GM21619 (cell line): ENCODE measurements at regions not wholly inside any gene's neighbourhood (a gene's known extent, or its start where the extent isn't known, plus 50 kb on each side); places are given as distances from the start of the nearest gene placed in this dataset.

Experiments used
- ATAC-seq: cut with Tn5 transposase; IDR thresholded peaks from one replicate; pipeline ENCODE4 v1.9.1; 2021; ENCODE audit not compliant: unreplicated experiment

DNA sequence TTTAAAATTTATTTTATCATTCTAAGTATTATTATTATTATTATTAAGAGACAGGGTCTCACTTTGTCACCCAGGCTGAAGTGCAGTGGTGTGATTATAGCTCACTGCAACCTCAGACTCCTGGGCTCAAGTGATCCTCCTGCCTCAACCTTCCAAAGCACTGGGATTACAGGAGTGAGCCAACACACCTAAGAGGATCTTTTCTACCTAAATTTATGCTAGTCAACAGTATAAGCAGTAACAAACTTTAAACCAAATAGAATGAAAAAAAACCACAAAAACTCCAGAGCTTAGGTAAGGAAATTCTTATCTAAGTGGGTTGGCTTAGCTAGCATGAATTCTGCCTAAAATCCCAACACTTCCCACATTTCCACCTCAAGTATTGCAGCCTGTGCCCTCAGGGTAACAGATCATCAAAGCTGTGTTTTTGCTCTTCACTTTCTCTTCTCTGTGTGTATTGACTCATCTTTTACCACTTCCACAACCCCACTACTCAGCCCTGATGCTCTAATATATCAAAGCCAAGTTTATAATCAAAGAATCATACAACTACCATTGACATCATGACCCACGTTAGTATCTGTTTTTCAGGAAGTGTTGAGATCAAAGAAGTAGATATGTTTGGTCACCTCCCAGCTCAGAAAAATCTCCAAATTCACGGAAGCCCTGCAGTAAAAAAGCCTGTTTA, 93.7 kb upstream of the SPON1 start:
- ATAC-seq = no peak

DNA sequence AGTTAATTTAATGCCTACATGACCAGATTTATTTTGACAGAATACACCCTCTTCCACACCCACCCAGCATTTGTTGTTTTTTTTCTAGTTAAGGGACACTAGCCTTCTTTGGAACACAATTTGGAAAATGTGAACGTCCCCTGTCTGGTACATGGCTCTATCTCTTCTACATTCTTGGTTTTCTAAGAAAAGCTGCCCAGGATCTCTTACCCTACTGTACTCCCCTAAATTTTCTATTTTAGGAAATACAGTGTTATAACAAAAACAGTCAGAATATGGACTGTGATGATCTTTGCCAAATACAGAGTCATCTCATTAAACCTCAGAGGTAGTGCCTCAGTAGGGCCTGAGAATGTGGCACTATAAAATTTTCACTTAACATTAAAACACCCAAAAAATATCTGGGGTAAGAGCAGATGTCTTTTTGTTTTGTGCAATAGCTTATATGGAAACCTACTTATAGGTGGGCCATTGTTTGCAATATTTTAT, 93.1 kb upstream of the SPON1 start:
- no peak for ATAC-seq

GRCh38 chr11:13874597-13874996, 87.9 kb upstream of the SPON1 start:
- ATAC-seq = no peak

DNA sequence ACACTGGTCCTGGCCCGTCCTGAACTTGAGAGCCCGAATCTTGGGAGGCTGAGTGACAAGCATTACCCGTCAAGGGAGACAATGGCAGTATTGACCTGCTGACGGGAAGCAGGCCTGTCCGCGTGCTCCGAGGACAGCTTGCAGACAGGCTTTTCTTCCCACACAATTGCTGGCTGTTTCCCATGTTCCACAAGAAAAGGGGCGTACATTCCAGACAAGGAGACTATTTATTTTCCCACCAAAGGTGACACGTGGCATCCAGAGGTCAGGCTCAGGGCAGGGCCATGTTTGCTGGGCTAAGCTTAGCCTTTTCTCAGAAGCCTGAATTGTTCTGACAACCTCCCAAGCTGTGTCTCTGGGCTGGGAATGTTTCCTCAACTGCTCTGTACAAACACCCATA, 86.9 kb upstream of the SPON1 start:
- ATAC-seq = no peak

GRCh38 chr11:13876423-13876822, 86.1 kb upstream of the SPON1 start:
- no peak for ATAC-seq

GRCh38 chr11:13878077-13878476, 84.4 kb upstream of the SPON1 start:
- ATAC-seq = no peak

DNA sequence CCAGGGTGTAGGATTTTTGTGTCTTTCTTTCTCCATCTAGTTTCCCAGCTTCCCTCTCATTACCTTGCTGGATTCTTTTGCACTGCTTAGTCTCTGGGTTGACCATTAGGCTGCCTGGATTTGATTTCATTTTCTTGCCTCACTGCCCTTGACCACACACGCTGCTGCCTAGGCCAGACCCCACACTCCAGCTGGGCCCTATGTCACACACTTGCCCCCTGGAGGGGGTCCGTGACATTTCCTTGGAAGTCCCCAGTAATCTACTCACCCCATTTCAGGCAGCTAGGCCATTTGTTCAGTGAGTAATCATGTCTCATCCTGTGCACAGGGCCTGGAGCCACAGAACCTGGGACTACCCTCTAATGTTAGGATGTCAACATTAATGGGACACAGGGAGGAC, 81.9 kb upstream of the SPON1 start:
- no peak for ATAC-seq

GRCh38 chr11:13881226-13881905, 81.2 kb upstream of the SPON1 start:
- ATAC-seq = no peak

- ATAC-seq = no peak
These were observed 79.5 kb upstream of the SPON1 start for GRCh38 chr11:13883042-13883441.

DNA sequence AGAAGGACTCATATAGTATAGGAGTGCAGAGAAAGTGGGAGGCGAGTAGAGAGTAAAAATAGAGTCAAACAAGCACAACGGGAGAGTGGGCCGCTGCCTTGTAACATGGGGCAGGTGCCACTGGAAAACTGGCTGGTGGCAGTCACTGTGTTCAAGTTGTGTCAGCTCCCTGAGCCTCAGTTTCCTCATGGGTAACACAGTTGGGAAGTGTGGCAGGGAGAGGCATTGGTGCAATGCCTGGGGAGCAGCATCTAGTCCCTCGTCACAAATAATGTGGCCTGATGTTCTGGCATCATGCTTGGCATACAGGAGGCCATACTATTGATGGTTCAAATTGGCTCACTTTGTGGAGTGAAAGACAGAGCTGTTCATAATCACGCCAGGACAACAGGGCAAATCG, 78.9 kb upstream of the SPON1 start:
- no peak for ATAC-seq

GRCh38 chr11:13884158-13884799, 78.2 kb upstream of the SPON1 start:
- ATAC-seq = no peak

- no peak for ATAC-seq
These were observed 77.4 kb upstream of the SPON1 start for GRCh38 chr11:13885083-13885482.

GRCh38 chr11:13889552-13890249, 72.8 kb upstream of the SPON1 start:
- no peak for ATAC-seq

DNA sequence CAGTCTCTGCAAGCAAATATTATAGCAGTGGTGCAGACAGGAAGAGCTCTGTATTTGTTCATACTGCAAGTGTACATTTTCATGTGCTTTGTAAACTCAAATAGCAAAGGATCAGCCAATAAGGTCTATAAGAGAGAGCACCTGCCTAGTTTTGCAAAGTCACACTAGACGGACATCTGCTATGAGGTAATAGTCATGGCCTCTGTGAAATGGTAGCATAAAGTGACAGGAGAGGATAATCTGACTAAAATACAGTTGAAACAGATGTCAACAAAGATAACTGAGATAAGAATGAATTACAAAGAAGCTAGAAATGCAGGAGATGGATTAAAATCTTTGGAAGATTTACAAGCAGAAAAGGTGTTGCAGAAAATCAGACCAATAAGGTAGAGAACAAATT, 70.6 kb upstream of the SPON1 start:
- ATAC-seq = no peak

- ATAC-seq = no peak
These were observed 66.1 kb upstream of the SPON1 start for GRCh38 chr11:13896175-13896980.

DNA sequence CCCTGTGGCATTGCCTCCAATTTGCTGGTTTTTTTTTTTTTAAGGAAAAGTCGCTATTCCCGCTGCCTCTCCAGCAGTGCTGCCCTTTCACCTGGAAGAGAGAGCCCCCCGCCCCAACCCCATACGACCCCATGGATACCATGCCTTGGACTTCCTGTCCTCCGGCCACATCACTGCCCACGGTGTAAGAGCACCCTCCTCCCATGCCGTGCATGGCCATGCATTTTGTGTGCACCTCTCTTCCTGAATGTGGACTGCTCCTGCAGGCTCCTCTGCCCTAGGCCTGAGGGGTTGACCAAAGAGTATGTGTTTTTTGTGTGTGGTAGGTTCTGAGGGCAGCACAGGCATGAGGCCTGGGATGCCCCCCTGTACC, 65.6 kb upstream of the SPON1 start:
- no peak for ATAC-seq

GRCh38 chr11:13897646-13898276, 64.8 kb upstream of the SPON1 start:
- ATAC-seq = no peak

GRCh38 chr11:13899603-13900002, 62.9 kb upstream of the SPON1 start:
- no peak for ATAC-seq

DNA sequence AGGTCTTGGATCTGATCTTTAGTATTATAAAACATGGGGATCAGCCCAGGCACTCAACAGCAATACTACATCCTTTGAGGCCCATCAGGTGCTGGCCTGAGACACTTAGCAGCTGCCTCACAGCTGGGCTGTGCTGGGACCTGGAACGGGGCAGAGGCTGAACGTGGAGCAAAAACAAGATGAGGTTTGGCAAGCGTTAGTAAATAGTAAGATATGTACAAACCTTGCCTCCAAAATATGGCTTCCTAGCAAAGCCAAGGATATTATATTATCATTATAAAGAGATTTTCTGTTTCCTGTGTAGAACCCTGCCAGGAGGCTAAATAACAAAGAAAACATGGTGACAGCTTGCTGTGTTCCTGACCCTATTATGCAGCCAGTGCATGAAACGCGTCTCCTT, 60.0 kb upstream of the SPON1 start:
- ATAC-seq = no peak

GRCh38 chr11:13905137-13905781, 57.3 kb upstream of the SPON1 start:
- ATAC-seq = no peak
